ENCODE measurements at regions not wholly inside any gene's neighbourhood (a gene's known extent, or its start where the extent isn't known, plus 50 kb on each side); places are given as distances from the start of the nearest gene placed in this dataset.

- TF ChIP-seq CTCF (IDR thresholded peaks at IDR 0.05) (no peak), ZFX (IDR thresholded peaks at IDR 0.05; ENCODE audit: borderline replicate concordance) (no peak)
Measured at GRCh38 chr7:131076032-131076431, 251.6 kb upstream of the MKLN1 start.

Measured in 22Rv1 (cell line).